ENCODE measurements at regions not wholly inside any gene's neighbourhood (a gene's known extent, or its start where the extent isn't known, plus 50 kb on each side); places are given as distances from the start of the nearest gene placed in this dataset.

GRCh38 chr2:6164986-6165747, 473.0 kb downstream of the SOX11 start:
- intact Hi-C loops (cut with micrococcal nuclease; ENCODE audit: unreplicated experiment) = no loop called here
- TF ChIP-seq CTCF (conservative IDR thresholded peaks at IDR 0.05) (no peak), EZH2 (IDR thresholded peaks at IDR 0.05; ENCODE audit: low read depth) (no peak)
- no TSS peak for BruUV-seq (replicated peaks)

GRCh38 chr2:6167592-6168138, 475.5 kb downstream of the SOX11 start:
- Histone ChIP-seq H3K4me3 (no peak overlapping the region), H3K27ac (no peak overlapping the region), H3K27me3 (ENCODE audit: insufficient read depth, low read depth) (peaks cover 6% of the 10 kb centered on the region; the same call in 1 of the 2 replicates), H3K4me1 (replicated peaks; ENCODE audit: insufficient read depth) (no peaks in the 10 kb centered on the region), H4K20me1 (ENCODE audit: insufficient read depth) (no peaks in the 10 kb centered on the region), H3K79me2 (ENCODE audit: low read depth) (no peaks in the 10 kb centered on the region), H3K4me2 (no peak overlapping the region), H3K9me3 (ENCODE audit: insufficient read depth, low read depth) (0 out of 2 replicates have a peak, but pooled peaks cover under 1% of the 10 kb centered on the region), H2AFZ (no peak overlapping the region), H3K9me2 (ENCODE audit: insufficient read depth) (no peaks in the 10 kb centered on the region), H3K36me3 (ENCODE audit: low read depth) (no peaks in the 10 kb centered on the region), H3F3A (ENCODE audit: insufficient read depth, low read depth) (no peaks in the 10 kb centered on the region)
- ChIA-PET POLR2A (ENCODE audit: unreplicated experiment) (no interaction called here), CTCF (no interaction called here)
- BruUV-seq (replicated peaks) = no TSS peak
- no peak for DNase-seq
- intact Hi-C loops (cut with micrococcal nuclease; ENCODE audit: unreplicated experiment) = no loop called here
- TF ChIP-seq EZH2 (IDR thresholded peaks at IDR 0.05; ENCODE audit: low read depth) (no peak), CTCF (conservative IDR thresholded peaks at IDR 0.05) (no peak)

More at GRCh38 chr2:6164986-6165747, 473.0 kb downstream of the SOX11 start:
- H3K4me2 ChIP-seq = no peak overlapping the region
- peaks cover 6% of the 10 kb centered on the region; the same call in 1 of the 2 replicates for H3K27me3 ChIP-seq (ENCODE audit: insufficient read depth, low read depth)
- H2AFZ ChIP-seq = no peak overlapping the region
- H3K9me2 ChIP-seq (ENCODE audit: insufficient read depth) = no peaks in the 10 kb centered on the region
- H4K20me1 ChIP-seq (ENCODE audit: insufficient read depth) = no peaks in the 10 kb centered on the region
- H3K79me2 ChIP-seq (ENCODE audit: low read depth) = no peaks in the 10 kb centered on the region
- no peaks in the 10 kb centered on the region for H3K4me1 ChIP-seq (replicated peaks; ENCODE audit: insufficient read depth)
- no peaks in the 10 kb centered on the region for H3K36me3 ChIP-seq (ENCODE audit: low read depth)
- CTCF ChIA-PET = no interaction called here
- H3F3A ChIP-seq (ENCODE audit: insufficient read depth, low read depth) = no peaks in the 10 kb centered on the region
- H3K27ac ChIP-seq = no peak overlapping the region
- no peaks in the 10 kb centered on the region for H3K9me3 ChIP-seq (ENCODE audit: insufficient read depth, low read depth)
- H3K4me3 ChIP-seq = no peak overlapping the region
- POLR2A ChIA-PET (ENCODE audit: unreplicated experiment) = no interaction called here
- no peak for DNase-seq

- H3F3A ChIP-seq (ENCODE audit: insufficient read depth, low read depth) = no peaks in the 10 kb centered on the region
- peaks cover 6% of the 10 kb centered on the region; the same call in 1 of the 2 replicates for H3K27me3 ChIP-seq (ENCODE audit: insufficient read depth, low read depth)
- no peak overlapping the region for H3K4me3 ChIP-seq
- no peak overlapping the region for H3K4me2 ChIP-seq
- H4K20me1 ChIP-seq (ENCODE audit: insufficient read depth) = no peaks in the 10 kb centered on the region
- no peak overlapping the region for H2AFZ ChIP-seq
- intact Hi-C loops (cut with micrococcal nuclease; ENCODE audit: unreplicated experiment) = no loop called here
- CTCF ChIA-PET = no interaction called here
- H3K79me2 ChIP-seq (ENCODE audit: low read depth) = no peaks in the 10 kb centered on the region
- no peak for DNase-seq
- H3K9me3 ChIP-seq (ENCODE audit: insufficient read depth, low read depth) = 0 out of 2 replicates have a peak, but pooled peaks cover 4% of the 10 kb centered on the region
- TF ChIP-seq EZH2 (IDR thresholded peaks at IDR 0.05; ENCODE audit: low read depth) (no peak), CTCF (conservative IDR thresholded peaks at IDR 0.05) (no peak)
- H3K27ac ChIP-seq = no peak overlapping the region
- H3K4me1 ChIP-seq (replicated peaks; ENCODE audit: insufficient read depth) = no peaks in the 10 kb centered on the region
- POLR2A ChIA-PET (ENCODE audit: unreplicated experiment) = no interaction called here
- no peaks in the 10 kb centered on the region for H3K9me2 ChIP-seq (ENCODE audit: insufficient read depth)
- no TSS peak for BruUV-seq (replicated peaks)
- no peaks in the 10 kb centered on the region for H3K36me3 ChIP-seq (ENCODE audit: low read depth)
These were observed 476.3 kb downstream of the SOX11 start for GRCh38 chr2:6168485-6168884.

Measured in PC-9 (cell line).